ENCODE measurements at regions not wholly inside any gene's neighbourhood (a gene's known extent, or its start where the extent isn't known, plus 50 kb on each side); places are given as distances from the start of the nearest gene placed in this dataset.

GRCh38 chr7:79666472-79666871, 213.0 kb upstream of the MAGI2 start:
- DNase-seq (ENCODE audit: extremely low read depth, insufficient read length): no peak
- no peak for TF ChIP-seq CTCF (IDR thresholded peaks at IDR 0.05; ENCODE audit: insufficient read depth, low read length, poor library complexity, severe bottlenecking)
- no peak overlapping the region for H3K4me3 ChIP-seq (replicated peaks; ENCODE audit: low read depth, low read length)
- no peaks in the 10 kb centered on the region for H3K36me3 ChIP-seq (ENCODE audit: control insufficient read depth, insufficient read depth, low read length)
- H3K27me3 ChIP-seq (replicated peaks; ENCODE audit: control insufficient read depth, insufficient read depth, low read length): no peaks in the 10 kb centered on the region

GRCh38 chr7:79664884-79665676, 211.6 kb upstream of the MAGI2 start:
- no peak for DNase-seq (ENCODE audit: extremely low read depth, insufficient read length)
- no peak for TF ChIP-seq CTCF (IDR thresholded peaks at IDR 0.05; ENCODE audit: insufficient read depth, low read length, poor library complexity, severe bottlenecking)
- Histone ChIP-seq H3K27me3 (replicated peaks; ENCODE audit: control insufficient read depth, insufficient read depth, low read length) (no peaks in the 10 kb centered on the region), H3K4me3 (replicated peaks; ENCODE audit: low read depth, low read length) (no peak overlapping the region), H3K36me3 (ENCODE audit: control insufficient read depth, insufficient read depth, low read length) (no peaks in the 10 kb centered on the region)

GRCh38 chr7:79658304-79658703, 204.8 kb upstream of the MAGI2 start:
- Histone ChIP-seq H3K27me3 (replicated peaks; ENCODE audit: control insufficient read depth, insufficient read depth, low read length) (no peaks in the 10 kb centered on the region), H3K36me3 (ENCODE audit: control insufficient read depth, insufficient read depth, low read length) (no peaks in the 10 kb centered on the region), H3K4me3 (replicated peaks; ENCODE audit: low read depth, low read length) (no peak overlapping the region)
- TF ChIP-seq CTCF (IDR thresholded peaks at IDR 0.05; ENCODE audit: insufficient read depth, low read length, poor library complexity, severe bottlenecking): no peak
- no peak for DNase-seq (ENCODE audit: extremely low read depth, insufficient read length)

- H3K4me3 ChIP-seq (replicated peaks; ENCODE audit: low read depth, low read length): no peak overlapping the region
- no peak for DNase-seq (ENCODE audit: extremely low read depth, insufficient read length)
- H3K36me3 ChIP-seq (ENCODE audit: control insufficient read depth, insufficient read depth, low read length): no peaks in the 10 kb centered on the region
- TF ChIP-seq CTCF (IDR thresholded peaks at IDR 0.05; ENCODE audit: insufficient read depth, low read length, poor library complexity, severe bottlenecking): no peak
- no peaks in the 10 kb centered on the region for H3K27me3 ChIP-seq (replicated peaks; ENCODE audit: control insufficient read depth, insufficient read depth, low read length)
Measured at GRCh38 chr7:79653136-79653631, 199.7 kb upstream of the MAGI2 start.

GRCh38 chr7:79652619-79653018, 199.2 kb upstream of the MAGI2 start:
- DNase-seq (ENCODE audit: extremely low read depth, insufficient read length): no peak
- no peak overlapping the region for H3K4me3 ChIP-seq (replicated peaks; ENCODE audit: low read depth, low read length)
- no peak for TF ChIP-seq CTCF (IDR thresholded peaks at IDR 0.05; ENCODE audit: insufficient read depth, low read length, poor library complexity, severe bottlenecking)
- no peaks in the 10 kb centered on the region for H3K27me3 ChIP-seq (replicated peaks; ENCODE audit: control insufficient read depth, insufficient read depth, low read length)
- H3K36me3 ChIP-seq (ENCODE audit: control insufficient read depth, insufficient read depth, low read length): no peaks in the 10 kb centered on the region

All from GM06990 (cell line).